NCI-H2029 (cell line): ENCODE measurements at regions not wholly inside any gene's neighbourhood (a gene's known extent, or its start where the extent isn't known, plus 50 kb on each side); places are given as distances from the start of the nearest gene placed in this dataset.

Experiments
- DNase-seq: peaks from one replicate; lab custom pipeline; 2025; lab: John Stamatoyannopoulos, UW

GRCh38 chr10:83037653-83038052 is 1101.7 kb upstream of the GHITM start:
- DNase-seq = no peak

- no peak for DNase-seq
Observed at GRCh38 chr10:83038631-83039030, 1100.7 kb upstream of the GHITM start.

- no peak for DNase-seq
Observed at GRCh38 chr10:83045731-83046130, 1093.6 kb upstream of the GHITM start.

- DNase-seq = no peak
Observed at GRCh38 chr10:83050815-83051214, 1088.5 kb upstream of the GHITM start.

GRCh38 chr10:83062871-83063270 is 1076.4 kb upstream of the GHITM start:
- no peak for DNase-seq

GRCh38 chr10:83073472-83073871 is 1065.8 kb upstream of the GHITM start:
- DNase-seq = no peak

- DNase-seq = no peak
Observed at GRCh38 chr10:83075016-83075814, 1064.1 kb upstream of the GHITM start.

GRCh38 chr10:83075815-83076355 is 1063.4 kb upstream of the GHITM start:
- no peak for DNase-seq

- DNase-seq = no peak
Observed at GRCh38 chr10:83076443-83076842, 1062.9 kb upstream of the GHITM start.

GRCh38 chr10:83078160-83078559 is 1061.1 kb upstream of the GHITM start:
- no peak for DNase-seq

GRCh38 chr10:83078645-83079044 is 1060.7 kb upstream of the GHITM start:
- no peak for DNase-seq

- DNase-seq = no peak
Observed at GRCh38 chr10:83083831-83084230, 1055.5 kb upstream of the GHITM start.

GRCh38 chr10:83089335-83089734 is 1050.0 kb upstream of the GHITM start:
- no peak for DNase-seq

GRCh38 chr10:83104616-83105015 is 1034.7 kb upstream of the GHITM start:
- no peak for DNase-seq

GRCh38 chr10:83108565-83109333 is 1030.6 kb upstream of the GHITM start:
- no peak for DNase-seq

- DNase-seq = no peak
Observed at GRCh38 chr10:83119346-83119745, 1020.0 kb upstream of the GHITM start.

- DNase-seq = no peak
Observed at GRCh38 chr10:83122336-83122735, 1017.0 kb upstream of the GHITM start.

GRCh38 chr10:83127942-83128575 is 1011.2 kb upstream of the GHITM start:
- no peak for DNase-seq

- DNase-seq = no peak
Observed at GRCh38 chr10:83140811-83141210, 998.5 kb upstream of the GHITM start.

- no peak for DNase-seq
Observed at GRCh38 chr10:83142074-83142563, 997.2 kb upstream of the GHITM start.

GRCh38 chr10:83144461-83144860 is 994.8 kb upstream of the GHITM start:
- no peak for DNase-seq

- DNase-seq = no peak
Observed at GRCh38 chr10:83153714-83154113, 985.6 kb upstream of the GHITM start.
